NCI-H1417 (cell line): ENCODE measurements at regions not wholly inside any gene's neighbourhood (a gene's known extent, or its start where the extent isn't known, plus 50 kb on each side); places are given as distances from the start of the nearest gene placed in this dataset.
"Not testable (repeated sequence)": the region's sequence is repeated elsewhere in the genome, so short reads cannot be mapped to it uniquely, and the experiment has no call there.

Experiments used
- DNase-seq, 3 experiments: peaks; one replicate each; lab custom pipeline; 2025; lab: John Stamatoyannopoulos, UW

- DNase-seq, result no peak
These were observed 53.5 kb downstream of the FOXD2 start for GRCh38 chr1:47491341-47491753.

GRCh38 chr1:47495176-47495713 lies 57.4 kb downstream of the FOXD2 start:
- DNase-seq, result no peak

GRCh38 chr1:47498551-47498950 lies 60.7 kb downstream of the FOXD2 start:
- DNase-seq, result no peak

- DNase-seq, result no peak
These were observed 63.2 kb downstream of the FOXD2 start for GRCh38 chr1:47501069-47501468.

- DNase-seq, result no peak
These were observed 65.0 kb downstream of the FOXD2 start for GRCh38 chr1:47502746-47503370.

GRCh38 chr1:47504840-47505239 lies 67.0 kb downstream of the FOXD2 start:
- not testable (repeated sequence) for DNase-seq

GRCh38 chr1:47505267-47505666 lies 67.4 kb downstream of the FOXD2 start:
- DNase-seq, result no peak

- no peak for DNase-seq
These were observed 68.2 kb downstream of the FOXD2 start for GRCh38 chr1:47506053-47506452.

GRCh38 chr1:47507144-47507543 lies 69.3 kb downstream of the FOXD2 start:
- no peak for DNase-seq

GRCh38 chr1:47507881-47508701 lies 70.2 kb downstream of the FOXD2 start:
- DNase-seq, result peak; percentile 13 to 73 (median 66)

- peak in 2 of 3 experiments; percentile 65 to 74 for DNase-seq
These were observed 71.0 kb downstream of the FOXD2 start for GRCh38 chr1:47508702-47509431.

- no peak for DNase-seq
These were observed 72.5 kb downstream of the FOXD2 start for GRCh38 chr1:47510282-47510811.

- DNase-seq, result no peak
These were observed 74.0 kb downstream of the FOXD2 start for GRCh38 chr1:47511825-47512224.

- DNase-seq, result no peak
These were observed 75.5 kb downstream of the FOXD2 start for GRCh38 chr1:47513393-47513792.

- no peak for DNase-seq
These were observed 76.4 kb downstream of the FOXD2 start for GRCh38 chr1:47514229-47514628.

GRCh38 chr1:47515164-47515789 lies 77.4 kb downstream of the FOXD2 start:
- no peak for DNase-seq

- no peak for DNase-seq
These were observed 80.1 kb downstream of the FOXD2 start for GRCh38 chr1:47517946-47518345.

- no peak for DNase-seq
These were observed 81.6 kb downstream of the FOXD2 start for GRCh38 chr1:47519491-47519890.

- no peak for DNase-seq
These were observed 82.1 kb downstream of the FOXD2 start for GRCh38 chr1:47519971-47520370.

- peak in 2 of 3 experiments; percentile 19 to 55 for DNase-seq
These were observed 83.4 kb downstream of the FOXD2 start for GRCh38 chr1:47521034-47521881.
